IPS-18c (cell line): ENCODE measurements at regions not wholly inside any gene's neighbourhood (a gene's known extent, or its start where the extent isn't known, plus 50 kb on each side); places are given as distances from the start of the nearest gene placed in this dataset.

Experiments
- H3K4me3 ChIP-seq: 2 replicates; pipeline ENCODE4 v1.7.0; 2013; ENCODE audit warnings: low read depth, mild to moderate bottlenecking, low read length, moderate library complexity; ENCODE audit not compliant: insufficient read depth
- H3K9me3 ChIP-seq: one replicate; pipeline ENCODE4 v1.6.1; 2013; ENCODE audit warnings: mild to moderate bottlenecking, low read length, moderate library complexity; ENCODE audit not compliant: control insufficient read depth, insufficient read depth

GRCh38 chr2:4417771-4418170 lies 714.4 kb downstream of the DCDC2C start:
- Histone ChIP-seq H3K4me3 (no peak overlapping the region), H3K9me3 (no peaks in the 10 kb centered on the region)

GRCh38 chr2:4420032-4420431 lies 716.7 kb downstream of the DCDC2C start:
- H3K4me3 ChIP-seq, result no peak overlapping the region
- no peaks in the 10 kb centered on the region for H3K9me3 ChIP-seq

GRCh38 chr2:4424153-4424552 lies 720.8 kb downstream of the DCDC2C start:
- Histone ChIP-seq H3K9me3 (no peaks in the 10 kb centered on the region), H3K4me3 (no peak overlapping the region)

- H3K4me3 ChIP-seq, result no peak overlapping the region
- no peaks in the 10 kb centered on the region for H3K9me3 ChIP-seq
Observed at GRCh38 chr2:4427083-4427482, 723.7 kb downstream of the DCDC2C start.

- Histone ChIP-seq H3K4me3 (no peak overlapping the region), H3K9me3 (no peaks in the 10 kb centered on the region)
Observed at GRCh38 chr2:4445821-4446220, 742.4 kb downstream of the DCDC2C start.

- Histone ChIP-seq H3K9me3 (no peaks in the 10 kb centered on the region), H3K4me3 (no peak overlapping the region)
Observed at GRCh38 chr2:4454907-4455306, 751.5 kb downstream of the DCDC2C start.

GRCh38 chr2:4455486-4456155 lies 752.2 kb downstream of the DCDC2C start:
- Histone ChIP-seq H3K4me3 (no peak overlapping the region), H3K9me3 (no peaks in the 10 kb centered on the region)

GRCh38 chr2:4464634-4465266 lies 761.4 kb downstream of the DCDC2C start:
- H3K9me3 ChIP-seq, result no peaks in the 10 kb centered on the region
- no peak overlapping the region for H3K4me3 ChIP-seq

- Histone ChIP-seq H3K9me3 (no peaks in the 10 kb centered on the region), H3K4me3 (no peak overlapping the region)
Observed at GRCh38 chr2:4465671-4466070, 762.3 kb downstream of the DCDC2C start.

GRCh38 chr2:4475618-4476017 lies 772.2 kb downstream of the DCDC2C start:
- H3K4me3 ChIP-seq, result no peak overlapping the region
- H3K9me3 ChIP-seq, result peaks cover 5% of the 10 kb centered on the region

- H3K9me3 ChIP-seq, result peaks cover 3% of the 10 kb centered on the region
- no peak overlapping the region for H3K4me3 ChIP-seq
Observed at GRCh38 chr2:4483050-4483449, 779.7 kb downstream of the DCDC2C start.

- H3K9me3 ChIP-seq, result no peaks in the 10 kb centered on the region
- H3K4me3 ChIP-seq, result no peak overlapping the region
Observed at GRCh38 chr2:4486971-4487370, 783.6 kb downstream of the DCDC2C start.

- H3K9me3 ChIP-seq, result no peaks in the 10 kb centered on the region
- H3K4me3 ChIP-seq, result no peak overlapping the region
Observed at GRCh38 chr2:4499316-4500030, 796.1 kb downstream of the DCDC2C start.

- H3K4me3 ChIP-seq, result no peak overlapping the region
- no peaks in the 10 kb centered on the region for H3K9me3 ChIP-seq
Observed at GRCh38 chr2:4501525-4501924, 798.1 kb downstream of the DCDC2C start.

- H3K9me3 ChIP-seq, result no peaks in the 10 kb centered on the region
Observed at GRCh38 chr2:4502230-4502843, 799.0 kb downstream of the DCDC2C start.

GRCh38 chr2:4507661-4508060 lies 804.3 kb downstream of the DCDC2C start:
- no peaks in the 10 kb centered on the region for H3K9me3 ChIP-seq
- H3K4me3 ChIP-seq, result no peak overlapping the region

More at GRCh38 chr2:4502230-4502843, 799.0 kb downstream of the DCDC2C start:
- H3K4me3 ChIP-seq, result no peak overlapping the region

GRCh38 chr2:4515871-4516761 lies 812.7 kb downstream of the DCDC2C start:
- H3K9me3 ChIP-seq, result no peaks in the 10 kb centered on the region

More at GRCh38 chr2:4515871-4516761, 812.7 kb downstream of the DCDC2C start:
- H3K4me3 ChIP-seq, result no peak overlapping the region
